Left cardiac atrium (tissue), 4 donors: ENCODE measurements at regions not wholly inside any gene's neighbourhood (a gene's known extent, or its start where the extent isn't known, plus 50 kb on each side); places are given as distances from the start of the nearest gene placed in this dataset.

Experiments used
- ATAC-seq, 2 donors: fragments of 200-7000 bp; cut with Tn5 transposase; one replicate each; pipeline ENCODE4 v1.9.1; 2020; ENCODE audit warnings: mild to moderate bottlenecking in 2 of 2, moderate library complexity in 2 of 2
- DNase-seq: peaks from one replicate; pipeline ENCODE4 v3.0.0-alpha.2; 2020
- intact Hi-C, 2 donors: fragments of 100-400 bp; cut with DNase I; formaldehyde crosslinking; loops; one replicate each; pipeline versions ENCODE4 v1.14.1 to v1.15.1; 2022 to 2023
- donor health status: DM: no; HTN: yes; CAD: no.
- donor health status: DM: no; HTN: yes; CAD: no; lungs with severe emphysema.
- donor health status: DM: yes; HTN: yes; CAD: no.
- donor health status: Dilated cardiomyopathy.

DNA sequence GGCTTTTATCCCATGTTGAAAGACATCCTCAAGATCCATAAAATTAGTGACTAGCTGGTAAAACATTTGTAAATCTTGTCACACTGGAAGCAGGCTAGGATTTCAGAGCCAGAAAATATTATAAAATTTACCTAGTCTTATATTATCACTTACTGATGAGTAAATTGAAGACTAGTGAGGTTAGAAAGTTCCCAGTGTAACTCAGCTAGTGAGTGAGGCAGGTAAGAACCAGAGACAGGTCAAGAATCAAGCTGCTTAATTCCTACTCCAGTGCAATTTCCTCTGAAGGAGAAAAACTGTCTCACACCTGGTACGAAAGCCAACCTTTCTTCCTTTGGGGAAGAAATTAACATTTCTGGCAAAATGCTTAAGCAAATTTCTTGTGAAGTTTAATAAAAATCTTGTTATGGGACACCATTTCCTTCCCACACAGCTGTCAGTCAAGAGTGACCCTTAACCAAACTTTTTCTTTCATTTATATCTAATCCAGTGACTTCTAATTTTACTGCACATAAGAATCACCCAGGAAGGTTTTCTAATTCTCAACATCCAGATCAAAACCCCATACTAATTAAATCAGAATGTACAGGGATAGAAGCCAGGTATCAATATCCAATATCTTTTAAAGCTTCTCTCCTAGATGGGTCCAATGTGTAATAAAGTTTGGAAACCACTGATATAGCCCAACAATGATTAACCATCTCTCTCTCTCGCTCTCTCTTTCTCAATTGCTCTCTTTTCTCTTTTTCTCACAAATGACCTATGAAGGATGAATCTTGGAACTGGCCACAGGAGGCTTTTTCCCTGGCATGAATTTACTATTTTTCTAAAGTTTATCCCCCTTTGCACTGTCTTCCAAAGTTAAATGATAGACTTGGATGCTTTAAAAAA lies 264.3 kb upstream of the SLC39A10 start:
- intact Hi-C loops, result no loop called here
- ATAC-seq (no peak), DNase-seq (no peak)

DNA sequence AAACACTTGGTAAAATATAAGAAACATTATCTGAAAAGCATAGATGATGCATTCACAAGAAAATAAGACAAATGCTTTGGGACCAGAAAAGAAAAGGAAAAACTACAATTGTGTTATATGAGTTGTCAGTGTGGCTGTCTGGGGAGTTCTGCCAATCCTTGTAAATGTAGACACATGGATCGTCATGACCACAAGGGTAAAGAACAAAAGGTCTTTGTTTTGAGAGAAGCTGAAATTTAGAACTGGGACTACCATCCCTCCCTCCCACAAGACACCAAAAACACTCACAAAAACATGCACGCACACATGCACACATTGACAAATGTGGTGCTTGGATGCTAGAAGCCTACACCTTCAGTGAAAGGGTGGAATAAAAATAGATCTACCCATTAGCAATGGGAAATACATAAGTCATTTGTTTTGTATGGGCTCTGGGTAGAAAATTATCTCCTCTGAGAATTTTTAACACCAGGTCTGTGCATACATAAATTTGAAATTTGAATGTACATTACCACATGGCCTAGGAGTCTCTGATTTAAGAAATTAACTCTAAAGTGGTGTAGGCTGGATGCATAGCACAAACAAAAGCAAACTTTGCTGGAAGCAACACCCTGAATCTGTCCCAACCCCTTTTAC lies 266.2 kb upstream of the SLC39A10 start:
- ATAC-seq, result no peak
- no peak for DNase-seq
- intact Hi-C loops, result no loop called here

DNA sequence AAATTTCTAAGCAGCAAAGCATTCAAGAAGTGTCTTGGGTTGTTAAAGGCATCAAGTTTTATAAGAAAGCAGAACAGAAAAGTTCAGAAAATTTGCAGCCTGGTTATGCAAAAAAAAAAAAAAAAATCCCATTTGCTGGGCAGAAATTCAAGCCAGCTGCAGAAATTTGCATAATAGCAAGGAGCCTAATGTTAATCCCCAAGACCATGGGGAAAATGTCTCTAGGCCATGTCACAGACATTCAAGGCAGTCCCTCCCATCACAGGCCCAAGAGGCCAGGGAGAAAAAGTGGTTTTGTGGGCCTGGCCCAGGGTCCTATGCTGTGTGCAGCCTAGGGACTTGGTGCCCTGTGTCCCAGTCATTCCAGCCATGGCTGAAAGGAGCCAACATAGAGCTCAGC lies 269.0 kb upstream of the SLC39A10 start:
- no peak for DNase-seq
- ATAC-seq, result no peak
- intact Hi-C loops, result no loop called here

DNA sequence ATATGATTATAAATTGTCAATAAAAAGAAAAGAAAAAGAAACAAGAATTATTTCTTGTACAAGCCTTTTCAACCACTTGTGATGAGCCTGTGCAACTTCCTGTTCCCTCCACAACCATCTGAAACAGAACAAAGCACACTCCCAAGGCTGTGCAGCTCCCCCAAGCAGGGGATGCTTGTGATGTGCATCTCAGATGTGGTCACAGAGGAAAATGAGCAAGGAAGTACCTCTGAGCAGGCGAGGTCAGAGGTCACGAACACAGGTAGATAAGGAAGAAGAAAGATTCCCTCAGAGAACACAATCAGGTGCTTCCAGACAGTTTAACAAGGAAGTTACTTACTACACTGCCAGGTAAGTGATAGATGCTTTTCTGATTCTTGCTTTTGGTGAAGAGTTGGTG lies 274.8 kb upstream of the SLC39A10 start:
- intact Hi-C loops, result no loop called here
- no peak for DNase-seq
- ATAC-seq, result no peak

DNA sequence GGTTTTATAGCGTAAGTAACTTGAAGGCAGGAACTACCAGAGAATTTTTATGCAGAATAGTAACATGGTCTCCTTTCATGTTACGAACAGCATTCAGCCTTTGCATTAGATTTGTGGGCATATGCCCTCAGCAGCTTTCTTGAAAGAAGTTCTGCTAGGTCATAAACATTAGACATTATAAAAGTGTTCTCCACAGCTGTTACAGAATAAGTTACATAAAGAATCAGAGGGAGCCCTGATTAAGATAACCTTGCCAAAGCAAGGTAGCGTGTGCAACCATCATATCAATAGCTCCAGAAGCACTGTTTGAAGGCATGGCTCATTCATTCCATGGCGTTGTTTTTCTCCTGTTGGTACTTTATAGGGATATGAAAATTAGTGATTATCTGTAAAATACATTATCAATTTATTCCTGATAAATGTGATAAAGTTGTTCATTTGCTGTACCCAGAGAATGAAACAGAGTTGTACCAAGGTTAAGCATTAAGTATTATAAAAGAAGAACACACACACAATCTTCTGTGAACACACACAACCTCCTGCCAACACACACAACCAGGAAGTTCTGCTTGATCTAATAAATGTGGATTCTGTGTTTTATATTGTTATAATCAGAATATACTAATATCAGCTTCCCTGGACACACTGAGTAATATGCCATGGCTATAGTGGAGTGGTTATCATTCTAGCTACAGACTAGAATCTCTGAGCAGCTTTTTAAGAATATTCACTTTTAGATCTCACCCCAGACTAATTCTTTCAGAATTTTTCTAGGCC lies 286.7 kb upstream of the SLC39A10 start:
- DNase-seq (no peak), ATAC-seq (no peak)
- intact Hi-C loops, result no loop called here

DNA sequence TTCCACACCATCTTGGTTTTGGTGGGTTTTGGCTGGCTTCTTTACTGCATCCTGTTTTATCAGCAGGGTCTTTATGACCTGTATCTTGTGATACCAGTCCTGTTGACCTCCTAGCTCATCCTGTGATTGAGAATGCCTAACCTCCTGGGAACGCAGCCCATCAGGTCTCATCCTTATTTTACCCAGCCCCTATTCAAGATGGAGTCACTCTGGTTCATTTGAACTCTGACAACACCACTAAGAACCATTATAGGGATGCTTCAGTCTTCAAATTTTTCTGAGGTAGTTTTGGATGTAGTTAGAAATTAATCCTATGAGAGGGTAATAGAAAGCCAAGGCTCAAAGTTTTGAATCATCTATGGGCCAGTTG lies 287.8 kb upstream of the SLC39A10 start:
- ATAC-seq, result no peak
- DNase-seq, result no peak
- intact Hi-C loops, result no loop called here

DNA sequence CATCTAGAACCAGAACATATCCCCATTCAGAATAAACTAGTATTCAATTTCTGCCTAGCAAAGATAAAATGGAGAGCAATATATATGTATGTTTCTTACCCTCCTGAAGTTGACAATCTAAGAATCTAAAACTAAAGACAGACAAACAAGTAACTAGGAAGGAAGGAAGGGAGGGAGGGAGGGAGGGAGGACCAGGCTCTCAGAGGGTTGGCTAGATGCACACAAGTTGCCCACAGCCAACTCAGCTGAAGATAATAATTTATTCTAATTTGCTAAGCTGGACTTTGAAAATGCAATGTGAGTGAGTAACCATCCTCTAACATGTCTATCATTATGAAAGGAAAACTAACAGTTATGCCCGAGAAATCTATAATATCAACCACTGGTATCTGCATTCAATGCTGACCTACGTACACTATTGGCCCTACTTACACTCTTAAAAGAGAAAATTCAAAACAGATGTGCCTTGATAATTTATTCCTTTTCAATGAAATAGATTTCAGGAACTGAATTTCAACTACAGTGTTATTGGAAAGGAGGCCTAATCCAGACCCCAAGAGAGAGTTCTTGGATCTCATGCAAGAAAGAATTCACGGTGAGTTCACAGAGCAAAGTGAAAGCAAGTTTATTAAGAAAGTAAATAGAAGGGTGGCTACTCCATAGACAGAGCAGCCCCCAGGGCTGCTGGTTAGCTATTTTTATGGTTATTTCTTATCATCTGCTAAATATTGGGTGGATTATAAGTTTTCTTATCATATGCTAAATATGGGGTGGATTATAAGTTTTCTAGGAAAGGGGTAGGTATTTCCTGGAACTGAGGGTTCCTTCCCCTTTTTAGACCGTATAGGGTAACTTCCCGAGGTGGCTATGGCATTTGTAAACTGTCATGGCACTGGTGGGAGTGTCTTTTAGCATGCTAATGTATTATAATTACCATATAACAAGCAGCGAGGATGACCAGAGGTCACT lies 288.5 kb upstream of the SLC39A10 start:
- ATAC-seq (no peak), DNase-seq (no peak)
- intact Hi-C loops, result no loop called here

DNA sequence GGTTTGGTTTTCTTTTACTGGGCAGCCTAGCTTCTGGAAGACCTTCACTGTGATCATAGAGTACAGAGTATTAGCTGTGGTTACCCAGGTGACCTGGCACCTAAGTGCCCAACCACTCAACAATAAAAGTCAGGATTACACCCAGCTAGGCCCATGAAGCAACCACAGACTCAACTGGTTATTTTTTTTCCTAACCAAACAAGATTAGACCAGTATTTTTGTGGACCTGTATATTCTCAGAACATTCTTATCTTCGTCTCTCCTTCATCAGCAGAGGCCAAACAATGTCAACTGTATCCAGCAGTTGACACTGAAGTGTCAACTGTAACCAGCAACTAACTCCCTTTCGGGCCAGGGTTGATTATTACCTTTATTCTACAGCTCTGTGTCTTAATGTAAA lies 289.2 kb upstream of the SLC39A10 start:
- no peak for DNase-seq
- no peak for ATAC-seq
- intact Hi-C loops, result no loop called here

DNA sequence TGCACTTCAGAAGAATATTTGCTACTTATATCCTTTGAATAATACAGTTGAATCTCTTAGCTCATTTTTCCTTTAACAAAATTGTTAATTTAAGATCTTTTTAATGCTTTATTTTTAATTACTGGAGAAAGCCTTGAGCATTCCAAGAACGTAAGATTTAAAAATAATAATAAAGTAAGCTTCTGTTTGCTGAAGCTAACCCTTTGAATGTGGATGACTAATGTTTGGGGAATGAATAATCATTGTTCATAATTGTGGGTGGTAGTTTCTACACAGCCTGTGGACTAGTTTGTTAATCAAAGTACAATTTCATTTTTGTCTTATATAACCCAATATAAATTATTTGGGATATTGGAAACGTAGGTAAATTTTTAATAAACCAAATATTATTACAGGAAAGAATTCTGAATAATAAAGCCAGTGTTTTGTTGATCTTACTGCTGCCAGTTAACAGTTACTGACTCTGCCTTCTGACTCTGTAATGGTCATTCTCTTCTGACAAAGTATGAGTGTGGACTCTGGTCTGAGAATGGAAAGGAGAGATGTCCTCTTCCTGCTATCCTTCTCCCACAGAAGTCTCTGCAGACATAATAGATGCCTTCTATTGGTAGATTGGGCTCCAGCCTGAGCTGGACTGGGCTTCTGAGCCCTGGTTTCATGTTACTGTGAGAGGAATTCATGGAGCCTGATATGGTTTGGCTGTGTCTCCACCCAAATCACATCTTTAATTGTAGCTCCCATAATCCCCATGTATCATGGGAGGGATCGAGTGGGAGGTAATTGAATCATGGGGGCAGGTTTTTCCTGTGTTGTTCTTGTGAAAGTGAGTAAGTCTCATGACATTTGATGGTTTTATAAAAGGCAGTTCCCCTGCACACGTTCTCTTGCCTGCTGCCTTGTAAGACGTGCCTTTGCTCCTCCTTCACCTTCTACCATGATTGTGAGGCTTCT lies 292.7 kb upstream of the SLC39A10 start:
- peak in 1 of 2 donors; percentile 46 for ATAC-seq
- intact Hi-C loops, result no loop called here
- DNase-seq, result no peak

DNA sequence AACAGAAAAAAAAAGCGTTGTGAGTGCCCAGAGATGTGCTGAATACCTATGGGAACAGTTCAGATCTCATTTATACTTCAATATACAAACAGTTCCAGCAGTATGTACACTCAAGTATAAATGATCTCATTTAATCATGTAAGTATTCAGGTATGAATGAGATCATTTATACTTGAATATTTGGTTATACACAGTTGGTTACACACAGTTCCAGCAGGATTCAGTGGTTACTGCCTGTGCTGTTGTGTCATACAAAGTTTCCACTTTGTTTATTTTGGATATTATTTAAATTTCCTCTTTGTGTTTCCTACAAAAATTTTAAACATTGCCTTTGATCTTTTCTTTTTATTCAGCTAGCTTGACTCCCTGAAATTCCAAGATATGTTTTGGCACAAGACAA lies 293.5 kb upstream of the SLC39A10 start:
- peak in 1 of 2 donors; percentile 58 for ATAC-seq
- no peak for DNase-seq
- intact Hi-C loops, result no loop called here

DNA sequence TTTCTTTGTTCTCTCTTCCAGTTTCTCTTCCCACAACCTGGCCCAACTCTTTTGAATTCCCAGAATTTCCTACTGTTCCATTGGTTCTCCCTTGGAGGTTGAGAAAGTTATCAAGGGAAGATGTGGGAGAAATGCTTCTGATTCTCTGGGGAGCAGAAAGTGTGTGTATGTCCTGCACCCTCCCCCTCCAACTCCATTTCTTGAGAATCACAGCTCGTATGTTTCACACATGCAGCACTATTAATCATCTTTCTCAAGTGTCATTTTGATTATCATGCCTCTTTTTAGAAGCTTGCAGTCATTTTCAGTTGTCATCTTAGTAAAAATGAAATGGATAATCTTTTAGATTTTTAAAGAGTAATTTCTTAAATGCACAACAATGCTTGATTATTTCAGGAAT lies 296.8 kb upstream of the SLC39A10 start:
- ATAC-seq, result no peak
- no peak for DNase-seq
- intact Hi-C loops, result no loop called here

DNA sequence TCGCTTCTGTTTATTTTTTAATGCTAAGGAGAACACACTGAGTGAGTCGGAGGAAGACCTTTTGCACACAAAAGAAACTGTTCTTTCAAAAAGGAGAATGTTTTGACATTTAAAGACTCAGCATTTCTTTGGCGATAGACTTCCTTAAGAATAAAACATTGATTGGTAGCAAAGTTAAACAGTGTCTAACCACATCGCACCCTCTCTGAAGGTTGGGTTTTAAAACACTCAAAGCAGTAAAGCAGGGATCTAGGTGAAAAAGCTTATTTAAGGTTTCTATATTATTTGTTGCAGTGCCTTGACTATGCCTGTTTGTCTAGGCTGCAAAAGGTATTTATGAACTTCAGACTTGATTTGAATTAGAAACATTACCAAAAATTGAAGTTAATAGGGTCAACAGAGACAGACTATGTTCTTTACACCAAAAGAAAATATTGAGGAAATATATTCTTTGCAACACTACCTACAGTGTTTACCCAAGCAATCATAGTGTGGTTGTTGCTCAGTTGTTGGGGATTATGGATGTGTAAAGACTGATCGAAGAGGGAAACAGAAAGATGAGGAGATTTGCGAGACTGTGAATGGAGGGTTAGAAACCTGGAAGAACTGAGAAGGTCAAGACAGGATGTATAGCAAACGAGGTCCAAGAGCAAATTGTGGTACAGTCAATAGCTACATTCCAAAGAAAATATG lies 297.8 kb upstream of the SLC39A10 start:
- intact Hi-C loops, result no loop called here
- ATAC-seq, result no peak
- no peak for DNase-seq

DNA sequence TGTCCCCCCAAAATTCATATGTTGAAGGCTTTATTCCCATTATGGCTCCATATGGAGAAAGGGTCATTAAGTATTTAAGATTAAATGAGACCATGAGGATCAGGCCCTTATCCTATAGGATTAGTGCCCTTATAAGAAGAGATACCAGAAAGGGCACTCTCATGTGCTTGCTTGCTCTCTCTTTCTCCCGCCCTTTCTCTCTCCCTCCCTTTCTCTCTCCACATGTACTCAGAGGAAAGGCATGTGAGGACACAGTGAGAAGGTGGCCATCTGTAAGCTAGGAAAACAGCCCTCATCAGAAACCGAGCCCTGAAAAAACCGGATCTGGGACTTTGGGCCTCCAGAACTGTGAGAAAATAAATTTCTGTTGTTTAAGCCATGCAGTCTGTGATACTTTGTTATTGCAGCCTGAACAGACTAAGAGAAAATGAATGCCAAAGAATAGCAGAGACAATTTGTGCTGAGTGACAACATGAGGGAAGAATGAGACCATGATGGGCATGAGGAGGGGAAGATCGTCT lies 300.0 kb upstream of the SLC39A10 start:
- ATAC-seq (no peak), DNase-seq (no peak)
- intact Hi-C loops, result no loop called here

DNA sequence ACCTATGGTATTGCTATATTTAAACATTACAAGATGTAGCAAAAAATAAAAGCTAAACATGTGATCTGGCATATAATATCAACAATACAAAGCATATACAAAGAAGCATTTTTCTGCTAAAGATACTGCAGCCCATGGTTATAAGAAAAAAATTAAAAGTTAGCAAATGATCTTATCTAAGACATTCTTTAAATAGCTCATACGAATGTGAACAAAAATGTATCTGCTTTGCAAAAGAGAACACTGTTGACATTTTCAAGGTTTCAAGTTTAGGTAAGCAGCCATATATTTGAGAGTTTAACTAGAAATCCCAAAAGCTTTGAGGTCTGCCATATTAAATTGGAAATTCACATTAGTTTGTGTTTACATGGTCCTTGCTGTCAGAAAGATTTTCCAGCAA lies 301.0 kb upstream of the SLC39A10 start:
- no peak for ATAC-seq
- intact Hi-C loops, result no loop called here
- no peak for DNase-seq

DNA sequence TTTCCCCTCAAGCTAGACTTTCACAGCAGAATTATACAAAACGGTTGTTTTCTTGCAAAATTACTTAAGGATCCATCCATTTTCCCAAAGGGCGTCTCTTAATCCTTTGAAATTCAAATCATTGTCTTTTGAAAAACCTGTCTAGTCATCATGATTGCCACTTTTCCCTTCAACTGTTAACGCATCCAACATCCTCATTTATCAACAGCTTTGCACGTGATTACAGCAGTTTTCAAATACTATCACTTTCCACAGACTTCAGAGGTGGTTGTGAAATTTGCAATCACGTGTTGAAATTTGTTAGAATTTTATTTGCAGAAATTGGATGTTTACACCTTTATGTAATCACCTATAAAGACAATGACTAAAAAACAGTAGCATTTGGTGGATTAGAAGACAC lies 304.4 kb upstream of the SLC39A10 start:
- intact Hi-C loops, result no loop called here
- ATAC-seq, result no peak
- DNase-seq, result no peak

DNA sequence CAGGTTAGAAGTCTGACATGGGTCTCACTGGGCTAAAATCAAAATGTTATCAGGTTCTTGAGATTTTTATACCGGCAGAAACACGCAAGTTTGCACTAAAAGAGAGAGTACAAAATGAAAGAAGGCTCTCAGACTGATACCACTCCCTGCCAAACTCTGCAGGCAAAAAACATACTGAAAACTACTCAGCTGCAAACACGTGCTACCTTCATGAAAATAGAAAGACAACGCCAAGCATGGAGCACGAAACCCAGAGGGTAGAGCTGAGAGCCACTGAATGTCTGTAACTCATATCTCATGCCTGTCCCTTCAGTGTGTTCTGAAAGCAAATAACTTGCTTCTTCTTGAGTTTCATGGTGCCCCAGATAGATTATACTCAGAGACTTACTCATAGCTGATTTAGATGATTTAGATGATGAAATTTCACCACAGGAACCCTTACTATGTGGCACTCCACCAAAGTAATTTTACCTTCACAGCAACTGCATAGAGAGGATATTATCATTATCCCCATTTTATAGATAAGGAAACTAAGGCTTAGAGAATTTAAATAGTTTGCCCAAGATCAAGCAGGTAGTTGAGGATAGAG lies 313.0 kb upstream of the SLC39A10 start:
- intact Hi-C loops, result no loop called here
- no peak for DNase-seq
- no peak for ATAC-seq

DNA sequence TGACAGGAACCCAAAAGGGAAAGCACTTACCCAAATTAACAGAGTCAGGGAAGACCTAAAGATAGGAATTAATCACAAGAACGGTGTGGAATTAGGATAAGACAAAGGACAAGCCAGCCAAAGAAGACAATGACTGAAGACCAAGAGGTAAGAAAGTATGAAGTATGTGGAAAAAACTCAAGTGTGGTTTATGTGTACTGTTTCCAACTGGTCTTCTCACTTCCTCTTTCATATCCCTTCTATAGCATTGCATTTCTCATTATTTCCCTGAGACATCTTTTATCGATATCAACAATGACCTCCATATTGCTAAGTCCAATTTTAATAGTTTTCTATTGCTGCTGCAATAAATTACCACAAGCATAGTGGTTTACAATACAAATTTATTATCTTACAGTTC lies 313.5 kb upstream of the SLC39A10 start:
- intact Hi-C loops, result no loop called here
- DNase-seq, result no peak
- no peak for ATAC-seq
